ENCODE measurements at regions not wholly inside any gene's neighbourhood (a gene's known extent, or its start where the extent isn't known, plus 50 kb on each side); places are given as distances from the start of the nearest gene placed in this dataset.

GRCh38 chr12:43120150-43120549, 431.9 kb downstream of the ADAMTS20 start:
- H3K9me3 Mint-ChIP-seq (ENCODE audit: unreplicated experiment), result no peaks in the 10 kb centered on the region
- H3K36me3 Mint-ChIP-seq (ENCODE audit: low read depth, unreplicated experiment), result no peaks in the 10 kb centered on the region
- no peak for TF ChIP-seq CTCF (IDR thresholded peaks at IDR 0.05; ENCODE audit: unreplicated experiment)
- no peaks in the 10 kb centered on the region for H3K4me1 Mint-ChIP-seq (ENCODE audit: unreplicated experiment)
- no peak for DNase-seq (ENCODE audit: low spot score)
- H3K27ac Mint-ChIP-seq (ENCODE audit: unreplicated experiment), result no peak overlapping the region
- H3K27me3 Mint-ChIP-seq (ENCODE audit: unreplicated experiment), result no peaks in the 10 kb centered on the region
- no peak overlapping the region for H3K4me3 Mint-ChIP-seq (ENCODE audit: unreplicated experiment)

- Mint-ChIP-seq H3K9me3 (ENCODE audit: unreplicated experiment) (no peaks in the 10 kb centered on the region), H3K4me1 (ENCODE audit: unreplicated experiment) (no peaks in the 10 kb centered on the region), H3K36me3 (ENCODE audit: low read depth, unreplicated experiment) (no peaks in the 10 kb centered on the region), H3K27ac (ENCODE audit: unreplicated experiment) (no peak overlapping the region), H3K27me3 (ENCODE audit: unreplicated experiment) (no peaks in the 10 kb centered on the region), H3K4me3 (ENCODE audit: unreplicated experiment) (no peak overlapping the region)
- no peak for DNase-seq (ENCODE audit: low spot score)
- no peak for TF ChIP-seq CTCF (IDR thresholded peaks at IDR 0.05; ENCODE audit: unreplicated experiment)
Measured at GRCh38 chr12:43118881-43119280, 433.1 kb downstream of the ADAMTS20 start.

- no peak overlapping the region for H3K27ac Mint-ChIP-seq (ENCODE audit: unreplicated experiment)
- no peak for DNase-seq (ENCODE audit: low spot score)
- TF ChIP-seq CTCF (IDR thresholded peaks at IDR 0.05; ENCODE audit: unreplicated experiment), result no peak
- no peaks in the 10 kb centered on the region for H3K9me3 Mint-ChIP-seq (ENCODE audit: unreplicated experiment)
- no peaks in the 10 kb centered on the region for H3K36me3 Mint-ChIP-seq (ENCODE audit: low read depth, unreplicated experiment)
- no peaks in the 10 kb centered on the region for H3K27me3 Mint-ChIP-seq (ENCODE audit: unreplicated experiment)
- H3K4me1 Mint-ChIP-seq (ENCODE audit: unreplicated experiment), result no peaks in the 10 kb centered on the region
- no peak overlapping the region for H3K4me3 Mint-ChIP-seq (ENCODE audit: unreplicated experiment)
Measured at GRCh38 chr12:43118234-43118633, 433.8 kb downstream of the ADAMTS20 start.

- no peaks in the 10 kb centered on the region for H3K9me3 Mint-ChIP-seq (ENCODE audit: unreplicated experiment)
- no peaks in the 10 kb centered on the region for H3K36me3 Mint-ChIP-seq (ENCODE audit: low read depth, unreplicated experiment)
- DNase-seq (ENCODE audit: low spot score), result no peak
- no peak overlapping the region for H3K4me3 Mint-ChIP-seq (ENCODE audit: unreplicated experiment)
- no peaks in the 10 kb centered on the region for H3K27me3 Mint-ChIP-seq (ENCODE audit: unreplicated experiment)
- H3K27ac Mint-ChIP-seq (ENCODE audit: unreplicated experiment), result no peak overlapping the region
- no peaks in the 10 kb centered on the region for H3K4me1 Mint-ChIP-seq (ENCODE audit: unreplicated experiment)
- no peak for TF ChIP-seq CTCF (IDR thresholded peaks at IDR 0.05; ENCODE audit: unreplicated experiment)
Measured at GRCh38 chr12:43117226-43117930, 434.6 kb downstream of the ADAMTS20 start.

- H3K27me3 Mint-ChIP-seq (ENCODE audit: unreplicated experiment), result no peaks in the 10 kb centered on the region
- DNase-seq (ENCODE audit: low spot score), result no peak
- no peaks in the 10 kb centered on the region for H3K4me1 Mint-ChIP-seq (ENCODE audit: unreplicated experiment)
- H3K36me3 Mint-ChIP-seq (ENCODE audit: low read depth, unreplicated experiment), result no peaks in the 10 kb centered on the region
- no peak overlapping the region for H3K4me3 Mint-ChIP-seq (ENCODE audit: unreplicated experiment)
- TF ChIP-seq CTCF (IDR thresholded peaks at IDR 0.05; ENCODE audit: unreplicated experiment), result no peak
- no peak overlapping the region for H3K27ac Mint-ChIP-seq (ENCODE audit: unreplicated experiment)
- no peaks in the 10 kb centered on the region for H3K9me3 Mint-ChIP-seq (ENCODE audit: unreplicated experiment)
Measured at GRCh38 chr12:43115441-43116160, 436.4 kb downstream of the ADAMTS20 start.

Data from endothelial cell (in vitro differentiated cells).